HG02884 (cell line): ENCODE measurements at regions not wholly inside any gene's neighbourhood (a gene's known extent, or its start where the extent isn't known, plus 50 kb on each side); places are given as distances from the start of the nearest gene placed in this dataset.
"Not testable (repeated sequence)": the region's sequence is repeated elsewhere in the genome, so short reads cannot be mapped to it uniquely, and the experiment has no call there.

Experiments
- ATAC-seq: cut with Tn5 transposase; IDR thresholded peaks from one replicate; pipeline ENCODE4 v1.9.1; 2021; ENCODE audit warnings: mild to moderate bottlenecking, moderate library complexity; ENCODE audit not compliant: unreplicated experiment

DNA sequence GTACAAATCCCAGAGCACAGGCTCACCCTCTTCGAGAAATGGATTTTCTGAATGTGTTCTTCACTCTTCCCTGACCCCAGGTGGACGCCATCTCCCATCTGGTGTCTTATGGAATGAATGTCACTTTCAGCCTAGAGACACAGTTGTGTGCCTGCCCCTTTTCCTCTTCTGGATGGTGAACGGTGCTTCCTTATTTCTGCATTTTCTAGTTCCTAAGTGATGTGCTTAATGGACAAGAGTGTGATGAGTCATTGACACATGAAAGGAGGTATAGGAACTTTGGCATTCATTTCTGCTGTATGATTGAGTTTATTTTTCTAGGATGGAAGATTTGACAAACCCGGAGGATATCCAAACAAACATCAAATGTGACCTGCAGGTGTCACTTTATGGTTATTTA is 114.9 kb upstream of the PTPN20 start:
- not testable (repeated sequence) for ATAC-seq

DNA sequence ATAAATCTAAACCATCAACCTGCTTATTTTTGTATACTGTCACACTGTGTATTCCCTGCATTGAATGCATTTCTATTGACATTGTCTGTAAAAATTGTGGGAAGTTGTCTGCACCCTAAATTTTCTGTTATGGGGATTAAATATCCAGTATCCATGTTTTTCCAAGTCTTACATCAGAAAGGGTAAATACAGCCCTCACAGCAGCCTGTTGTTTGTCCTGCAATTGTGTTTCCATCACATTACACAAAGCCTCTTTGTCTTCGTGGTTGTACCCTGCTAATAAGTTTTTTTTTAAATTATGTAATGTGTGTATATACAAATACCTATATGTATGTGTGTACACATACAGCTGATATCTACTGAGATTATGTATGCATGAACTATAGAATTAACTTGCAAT is 109.2 kb upstream of the PTPN20 start:
- not testable (repeated sequence) for ATAC-seq

DNA sequence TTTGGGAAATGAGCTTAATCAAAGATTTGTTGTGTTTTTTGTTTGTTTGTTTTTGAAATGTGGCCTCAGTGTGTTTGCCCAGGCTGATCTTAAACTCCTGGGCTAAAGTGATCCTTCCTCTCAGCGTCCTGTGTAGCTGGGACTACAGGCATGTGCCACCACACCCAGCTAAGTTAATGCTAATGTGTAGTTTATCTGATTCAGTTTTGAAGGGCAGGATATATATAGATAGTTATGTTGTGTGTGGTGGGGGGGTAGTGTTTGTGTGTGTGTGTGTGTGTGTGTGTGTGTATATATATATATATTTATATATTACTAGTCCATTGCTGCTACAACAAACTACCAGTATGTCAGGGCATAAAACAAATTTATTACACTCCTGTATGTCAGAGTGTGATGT is 108.1 kb upstream of the PTPN20 start:
- not testable (repeated sequence) for ATAC-seq

DNA sequence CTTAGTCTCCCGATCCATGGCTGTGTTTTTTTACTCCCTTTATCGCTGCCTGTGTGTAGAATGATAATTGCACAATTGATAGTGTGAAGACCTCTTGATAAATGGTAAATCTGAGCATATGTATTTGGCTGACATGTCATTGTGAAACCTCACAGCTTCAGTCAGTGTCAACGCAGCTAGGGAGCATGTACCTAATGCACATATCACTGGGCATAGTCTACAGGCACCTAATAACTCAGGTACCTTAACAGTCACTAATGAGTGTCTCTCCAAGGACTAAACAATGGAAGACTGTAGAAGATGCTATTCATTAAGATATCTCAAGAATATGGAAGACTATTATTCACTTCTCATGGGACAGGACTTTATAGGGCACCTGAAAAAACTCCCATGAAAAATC is 101.0 kb upstream of the PTPN20 start:
- ATAC-seq: not testable (repeated sequence)

DNA sequence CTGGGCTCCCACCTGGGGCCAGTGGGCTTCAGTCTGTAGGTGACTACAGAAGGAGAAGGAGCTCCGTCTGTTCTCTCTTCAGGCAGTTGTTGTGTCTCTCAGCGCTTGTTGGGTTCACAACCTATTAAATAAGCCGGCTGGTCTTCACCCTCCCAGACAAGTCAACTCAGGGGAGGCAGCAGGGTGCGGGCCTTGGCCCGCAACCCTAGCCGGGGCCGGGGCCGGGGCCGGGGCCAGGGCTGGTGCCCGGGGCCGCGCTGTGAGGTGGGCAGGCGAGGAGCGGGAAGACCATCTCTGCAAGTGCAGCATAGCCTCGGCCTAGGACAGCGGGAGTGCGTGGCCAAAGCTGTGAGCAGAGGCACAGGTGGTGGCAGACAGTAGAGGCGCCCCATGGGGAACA is 95.1 kb upstream of the PTPN20 start:
- ATAC-seq: not testable (repeated sequence)

DNA sequence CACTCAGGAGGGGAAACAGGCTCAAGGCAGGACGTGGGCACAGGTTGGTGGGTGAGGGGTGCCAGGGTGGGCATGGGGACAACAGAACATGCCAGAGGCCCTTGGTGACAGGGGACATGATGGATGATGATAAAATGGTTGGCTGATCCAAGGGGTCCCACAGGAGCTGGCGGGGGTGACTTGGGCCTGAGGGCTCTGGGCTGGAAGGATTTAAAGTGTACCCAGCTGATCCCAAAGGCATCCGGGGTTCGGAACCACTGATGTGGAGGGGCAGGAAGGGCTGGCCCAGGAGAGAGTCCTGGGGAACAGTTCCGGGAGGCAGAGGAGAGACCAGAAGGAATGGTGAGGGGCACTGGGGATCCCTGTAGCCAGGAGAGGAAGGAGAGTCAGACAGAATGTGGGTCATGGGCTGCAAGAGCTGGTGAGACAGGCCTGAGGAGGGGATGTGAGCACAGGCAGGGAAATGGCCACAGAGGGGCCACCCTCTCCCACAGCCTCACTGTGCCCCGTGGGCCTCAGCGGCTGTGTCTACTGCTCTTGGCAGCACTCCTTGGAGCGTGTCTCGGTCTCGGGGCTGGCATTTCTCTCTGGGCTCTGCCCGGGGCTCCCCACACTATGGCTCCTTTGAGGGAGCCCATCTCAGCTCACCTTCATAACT is 70.7 kb upstream of the PTPN20 start:
- ATAC-seq: not testable (repeated sequence)

DNA sequence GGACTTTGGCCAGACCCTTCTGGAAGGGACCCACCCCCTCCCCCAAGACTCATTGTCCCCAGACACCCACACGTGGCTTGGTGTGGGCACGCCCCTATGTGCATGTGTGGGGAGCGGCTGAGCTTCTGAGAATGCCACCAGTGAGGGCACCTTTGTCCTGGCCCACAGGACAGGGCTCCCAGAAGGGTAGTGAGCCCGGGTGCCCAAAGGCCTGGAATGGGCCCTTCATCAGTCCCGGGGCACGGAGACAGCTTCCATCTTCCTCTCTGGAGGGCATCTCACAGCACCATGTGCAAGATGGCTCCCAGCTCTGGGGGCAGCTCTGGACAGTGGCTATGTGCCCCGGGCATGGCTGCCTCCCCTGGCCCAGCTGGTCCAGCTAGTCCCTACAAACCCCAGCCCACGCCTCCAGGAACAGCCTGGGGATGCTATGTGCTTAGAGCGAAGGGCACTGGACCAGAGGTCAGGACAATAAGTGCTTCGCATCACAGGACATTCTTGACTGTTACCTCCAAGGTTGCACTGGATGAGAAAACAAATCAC is 70.1 kb upstream of the PTPN20 start:
- not testable (repeated sequence) for ATAC-seq

DNA sequence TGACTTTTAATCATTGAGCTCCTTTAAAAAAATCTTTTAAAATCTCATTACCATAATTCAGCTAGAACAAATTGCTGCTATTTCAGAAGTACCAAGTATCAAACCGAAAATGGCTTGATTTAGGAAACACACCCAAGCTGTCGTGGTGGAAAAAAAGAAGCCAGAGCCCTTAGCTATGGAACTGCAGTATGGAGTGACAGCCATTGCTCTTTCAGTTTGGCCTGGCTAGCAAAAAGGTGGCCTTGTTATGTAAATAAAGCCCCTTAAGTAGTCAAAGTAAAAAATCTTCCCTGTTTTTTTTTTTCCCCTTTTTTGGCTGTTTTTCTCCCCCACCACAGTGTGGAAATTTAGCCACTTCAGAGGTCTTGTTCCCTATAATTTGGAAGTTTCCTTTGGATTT is 66.0 kb upstream of the PTPN20 start:
- not testable (repeated sequence) for ATAC-seq

DNA sequence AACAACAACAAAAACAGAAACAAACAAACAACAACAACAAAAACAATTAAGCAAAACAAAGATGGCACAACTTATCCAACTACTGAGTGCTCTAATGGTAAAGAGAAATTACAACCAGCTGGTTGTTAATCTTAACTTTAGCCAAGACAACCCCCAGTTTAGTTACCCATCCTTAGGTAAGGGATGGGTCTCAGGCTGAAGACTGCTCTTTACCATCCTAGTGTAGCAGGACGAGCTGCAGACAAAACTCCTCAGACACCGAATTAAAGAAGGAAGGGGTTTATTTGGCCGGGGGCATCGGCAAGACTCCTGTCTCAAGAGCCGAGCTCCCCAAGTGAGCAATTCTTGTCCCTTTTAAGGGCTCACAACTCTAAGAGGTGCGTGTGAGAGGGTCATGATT is 65.6 kb upstream of the PTPN20 start:
- not testable (repeated sequence) for ATAC-seq

DNA sequence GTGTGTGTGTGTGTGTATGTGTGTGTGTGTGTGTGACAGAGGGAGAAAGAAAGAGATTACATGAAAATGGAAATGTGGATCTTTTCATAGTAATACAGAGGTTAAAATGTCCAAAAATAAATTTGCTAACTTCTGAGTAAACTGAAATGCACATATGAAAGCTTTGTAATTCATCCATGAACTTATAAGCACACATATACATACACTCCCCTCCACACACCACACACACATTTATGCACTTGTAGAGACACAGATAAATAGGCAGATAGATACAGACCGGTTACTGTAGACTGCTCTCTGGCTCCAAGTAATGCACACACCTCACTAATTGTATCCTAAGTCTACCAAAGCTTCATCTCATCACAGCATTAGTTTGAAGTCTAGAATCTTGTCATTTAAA is 50.5 kb upstream of the PTPN20 start:
- not testable (repeated sequence) for ATAC-seq
